HCT116 (cell line): ENCODE measurements at regions not wholly inside any gene's neighbourhood (a gene's known extent, or its start where the extent isn't known, plus 50 kb on each side); places are given as distances from the start of the nearest gene placed in this dataset.

ENCODE experiments used
- ATAC-seq: fragments of 200-7000 bp; cut with Tn5 transposase; 2 replicates; pipeline ENCODE4 v1.9.1; 2020; ENCODE audit warnings: mild to moderate bottlenecking, moderate library complexity
- BruUV-seq: library from RNA; stranded (reverse); fragments of 400-500 nt; replicated peaks from 2 replicates; lab custom pipeline; 2021; lab: Mats Ljungman, UMichigan
- CTCF ChIA-PET: fragments of 300-600 bp; sonication (Branson Sonifier 250); formaldehyde crosslinking; loops from one replicate; lab custom pipeline; 2021; ENCODE audit warnings: antibody characterized with exemption; lab: Charles Lee
- POLR2A ChIA-PET: fragments of 300-600, 350-600 bp; sonication (Branson Sonifier 250); formaldehyde crosslinking; loops from one replicate; lab custom pipeline; 2021; ENCODE audit warnings: antibody characterized with exemption; lab: Charles Lee
- RAD21 ChIA-PET, 2 experiments: fragments of 300-600 bp; sonication (Branson Sonifier 250); formaldehyde crosslinking; loops; one replicate each; lab custom pipeline; 2023; ENCODE audit warnings: low total read pairs in 2 of 2; ENCODE audit not compliant: uncharacterized antibody in 2 of 2, unreplicated experiment in 2 of 2, low non-redundant PET in 1 of 2; lab: Charles Lee
- DNase-seq: peaks from one replicate; pipeline ENCODE4 v3.0.0-alpha.2; 2010; ENCODE audit warnings: low read depth, low spot score
- H2AFZ ChIP-seq: fragments of 200-600 bp; shearing (Covaris generic), sonication (generic); 2 replicates; pipeline ENCODE4 v1.6.1; 2017; ENCODE audit warnings: low read depth, mixed run types, mixed read lengths, antibody characterized with exemption, low read length; ENCODE audit not compliant: poor library complexity, severe bottlenecking
- H3K27ac ChIP-seq: 2 replicates; pipeline ENCODE4 v1.5.1; 2012; ENCODE audit warnings: low read depth, low read length
- H3K27me3 ChIP-seq: fragments of 200-600 bp; sonication (generic); 2 replicates; pipeline ENCODE4 v1.6.1; 2016; ENCODE audit warnings: mixed run types, low read length, mixed read lengths; ENCODE audit not compliant: insufficient read depth
- H3K36me3 ChIP-seq, 2 experiments: fragments of 200-500 bp in 1 of 2; fragments of 200-600 bp in 1 of 2; sonication (Bioruptor generic) in 1 of 2; sonication (generic) in 1 of 2; 2 replicates each; pipeline versions ENCODE4 v1.5.1 to v1.6.1; 2014 to 2016; ENCODE audit warnings: low read length in 2 of 2, inconsistent platforms in 1 of 2, mixed read lengths in 1 of 2, mixed run types in 1 of 2; ENCODE audit not compliant: insufficient read depth in 2 of 2, control insufficient read depth in 1 of 2
- H3K4me1 ChIP-seq, 2 experiments: fragments of 200-600 bp in 1 of 2; sonication (generic) in 1 of 2; 2 replicates each; pipeline versions ENCODE4 v1.5.1 to v1.6.1; 2012 to 2017; ENCODE audit warnings: low read length in 2 of 2, inconsistent platforms in 1 of 2, mild to moderate bottlenecking in 1 of 2, mixed read lengths in 1 of 2, mixed run types in 1 of 2, moderate library complexity in 1 of 2; ENCODE audit not compliant: insufficient read depth in 2 of 2, control insufficient read depth in 1 of 2
- H3K4me2 ChIP-seq: fragments of 200-600 bp; sonication (generic); 2 replicates; pipeline ENCODE4 v1.6.1; 2017; ENCODE audit warnings: mixed run types, low read length, mixed read lengths
- H3K4me3 ChIP-seq, 2 experiments: fragments of 200-600 bp in 1 of 2; sonication (generic) in 1 of 2; replicated peaks in 1 of 2; 2 replicates each; pipeline ENCODE4 v1.5.1; 2011 to 2016; ENCODE audit warnings: low read length in 2 of 2, control low read depth in 1 of 2, low read depth in 1 of 2, mild to moderate bottlenecking in 1 of 2, mixed read lengths in 1 of 2, mixed run types in 1 of 2
- H3K79me2 ChIP-seq: fragments of 200-600 bp; sonication (generic); 2 replicates; pipeline ENCODE4 v1.6.1; 2017; ENCODE audit warnings: mild to moderate bottlenecking, mixed run types, low read length, moderate library complexity, mixed read lengths; ENCODE audit not compliant: insufficient read depth
- H3K9ac ChIP-seq: fragments of 200-600 bp; sonication (generic); 2 replicates; pipeline ENCODE4 v1.6.1; 2016; ENCODE audit warnings: low read length, mixed read lengths
- H3K9me2 ChIP-seq: fragments of 200-600 bp; sonication (generic), shearing (Covaris generic); 2 replicates; pipeline ENCODE4 v1.6.1; 2017; ENCODE audit warnings: mixed run types, mild to moderate bottlenecking, moderate library complexity; ENCODE audit not compliant: insufficient read depth
- H3K9me3 ChIP-seq, 2 experiments: fragments of 200-500 bp in 1 of 2; fragments of 200-600 bp in 1 of 2; sonication (Bioruptor generic) in 1 of 2; sonication (generic) in 1 of 2; 2 replicates each; pipeline ENCODE4 v1.6.1; 2014 to 2017; ENCODE audit warnings: low read length in 2 of 2, mixed read lengths in 2 of 2, inconsistent platforms in 1 of 2, low read depth in 1 of 2, mild to moderate bottlenecking in 1 of 2, mixed run types in 1 of 2, moderate library complexity in 1 of 2; ENCODE audit not compliant: control insufficient read depth in 1 of 2, insufficient read depth in 1 of 2
- H4K20me1 ChIP-seq: fragments of 200-600 bp; sonication (generic), shearing (Covaris generic); 2 replicates; pipeline ENCODE4 v1.6.1; 2017; ENCODE audit warnings: mixed run types, mild to moderate bottlenecking, moderate library complexity; ENCODE audit not compliant: insufficient read depth
- CBX3 ChIP-seq: IDR thresholded peaks from 2 replicates; pipeline ENCODE4 v1.6.1; 2012; ENCODE audit warnings: low read depth
- CEBPB ChIP-seq: IDR thresholded peaks from 2 replicates; pipeline ENCODE4 v1.6.1; 2012; ENCODE audit warnings: low read depth
- CTCF ChIP-seq, 3 experiments: fragments of 200-600 bp in 1 of 3; sonication (generic) in 1 of 3; IDR thresholded peaks in 2 of 3; conservative IDR thresholded peaks in 1 of 3; 2 replicates each; pipeline ENCODE4 v1.5.1; 2012 to 2017; ENCODE audit warnings: low read depth in 2 of 3, low read length in 2 of 3, antibody characterized with exemption in 1 of 3, borderline replicate concordance in 1 of 3, control low read depth in 1 of 3, mild to moderate bottlenecking in 1 of 3, mixed read lengths in 1 of 3, mixed run types in 1 of 3, moderate library complexity in 1 of 3; ENCODE audit not compliant: insufficient read depth in 1 of 3
- EGR1 ChIP-seq: IDR thresholded peaks from 2 replicates; pipeline ENCODE4 v1.6.1; 2012; ENCODE audit warnings: low read depth
- ELF1 ChIP-seq: IDR thresholded peaks from 2 replicates; pipeline ENCODE4 v1.6.1; 2012; ENCODE audit warnings: low read depth, borderline replicate concordance
- EZH2 ChIP-seq: fragments of 200-600 bp; sonication (generic); IDR thresholded peaks from 2 replicates; pipeline ENCODE4 v1.6.1; 2017; ENCODE audit warnings: antibody characterized with exemption, mixed run types
- FOSL1 ChIP-seq: IDR thresholded peaks from 2 replicates; pipeline ENCODE4 v1.6.1; 2012; ENCODE audit warnings: low read depth
- JUND ChIP-seq: IDR thresholded peaks from 2 replicates; pipeline ENCODE4 v1.6.1; 2012
- MAX ChIP-seq: IDR thresholded peaks from 2 replicates; pipeline ENCODE4 v1.6.1; 2012
- POLR2A ChIP-seq: IDR thresholded peaks from 2 replicates; pipeline ENCODE4 v1.7.0; 2011; ENCODE audit warnings: borderline replicate concordance; ENCODE audit not compliant: insufficient read depth, insufficient read length; ENCODE audit errors: extremely low read depth
- POLR2AphosphoS5 ChIP-seq: IDR thresholded peaks from 2 replicates; pipeline ENCODE4 v1.6.1; 2011; ENCODE audit warnings: mild to moderate bottlenecking, low read depth, low read length, moderate library complexity
- RAD21 ChIP-seq: IDR thresholded peaks from 2 replicates; pipeline ENCODE4 v1.6.1; 2012; ENCODE audit warnings: low read depth, mild to moderate bottlenecking
- REST ChIP-seq: IDR thresholded peaks from 2 replicates; pipeline ENCODE4 v1.6.1; 2012; ENCODE audit warnings: low read depth
- SP1 ChIP-seq: IDR thresholded peaks from 2 replicates; pipeline ENCODE4 v1.6.1; 2012; ENCODE audit warnings: low read depth
- SRF ChIP-seq: IDR thresholded peaks from 2 replicates; pipeline ENCODE4 v1.6.1; 2012; ENCODE audit warnings: low read depth
- TCF7L2 ChIP-seq: IDR thresholded peaks from 2 replicates; pipeline ENCODE4 v1.7.0; 2011; ENCODE audit warnings: borderline replicate concordance, inconsistent platforms; ENCODE audit not compliant: insufficient read depth, insufficient read length; ENCODE audit errors: extremely low read depth
- YY1 ChIP-seq: IDR thresholded peaks from 2 replicates; pipeline ENCODE4 v1.6.1; 2011; ENCODE audit warnings: low read length, low read depth, moderate library complexity, mild to moderate bottlenecking; ENCODE audit not compliant: insufficient replicate concordance; ENCODE audit errors: extremely low read depth
- ZBTB33 ChIP-seq: IDR thresholded peaks from 2 replicates; pipeline ENCODE4 v1.6.1; 2011; ENCODE audit warnings: mild to moderate bottlenecking, low read length, moderate library complexity; ENCODE audit not compliant: insufficient replicate concordance; ENCODE audit errors: extremely low read depth
- ZFX ChIP-seq: fragments of 450-650 bp; IDR thresholded peaks from 2 replicates; pipeline ENCODE4 v1.6.1; 2017
- ZNF274 ChIP-seq: fragments of 200-500 bp; sonication (Bioruptor generic); IDR thresholded peaks from 2 replicates; pipeline ENCODE4 v1.6.1; 2014; ENCODE audit warnings: mild to moderate bottlenecking, low read depth, low read length, inconsistent platforms
- intact Hi-C: fragments of 100-400 bp; cut with micrococcal nuclease; formaldehyde crosslinking; loops from 2 replicates; pipeline ENCODE4 v1.10.0; 2022

- intact Hi-C loops: loop anchor here (5.0 kb wide), 1 partner anchor 1152 kb away; no protein-coding TSS in a partner anchor
- ChIA-PET CTCF (interaction anchor here (2.1 kb wide), 1 partner anchor 11 kb away, joined by 13 read pairs; no protein-coding TSS in a partner anchor), RAD21 (no interaction called here), POLR2A (interaction anchor here (1.4 to 1.5 kb wide), 2 partner anchors 10 to 13 kb away, joined by 3 to 6 read pairs; no protein-coding TSS in a partner anchor)
- H3K9me3 ChIP-seq: no peaks in the 10 kb centered on the region
- H3K79me2 ChIP-seq: no peaks in the 10 kb centered on the region
- no peak overlapping the region for H3K4me3 ChIP-seq
- H3K27me3 ChIP-seq: no peaks in the 10 kb centered on the region
- DNase-seq (peak; percentile 61), ATAC-seq (peak; percentile 98)
- peak overlapping the region; percentile 38 for H3K27ac ChIP-seq
- H3K9me2 ChIP-seq: no peaks in the 10 kb centered on the region
- H3K4me1 ChIP-seq: peaks cover 12 to 34% of the 10 kb centered on the region in 2 experiments
- peak overlapping the region; percentile 39; the same call in 1 of the 2 replicates for H3K4me2 ChIP-seq
- no TSS peak for BruUV-seq
- peak overlapping the region; percentile 92 for H2AFZ ChIP-seq
- H3K36me3 ChIP-seq: no peaks in the 10 kb centered on the region; a peak in 1 of 4 replicates
- H3K9ac ChIP-seq: no peak overlapping the region
- no peaks in the 10 kb centered on the region for H4K20me1 ChIP-seq
- no peak for TF ChIP-seq ELF1
- no peak for TF ChIP-seq SRF
- no peak for TF ChIP-seq EGR1
- peak; percentile 79 for TF ChIP-seq CBX3
- no peak for TF ChIP-seq TCF7L2
- no peak for TF ChIP-seq ZBTB33
- no peak for TF ChIP-seq ZFX
- TF ChIP-seq MAX: no peak; the same call in 1 of the 2 replicates
- no peak for TF ChIP-seq YY1
- no peak for TF ChIP-seq ZNF274
- no peak for TF ChIP-seq CEBPB
- TF ChIP-seq FOSL1: peak; percentile 26; the same call in 1 of the 2 replicates
- no peak for TF ChIP-seq REST
- TF ChIP-seq SP1: peak; percentile 25; the same call in 1 of the 2 replicates
- peak; percentile 49 for TF ChIP-seq RAD21
- TF ChIP-seq POLR2A: no peak
- no peak; the same call in 1 of the 2 replicates for TF ChIP-seq JUND
- peak; percentile 45 to 60 (median 55); a peak in 5 of 6 replicates for TF ChIP-seq CTCF (IDR thresholded peaks at IDR 0.05 in 2 of 3, conservative IDR thresholded peaks at IDR 0.05 in 1 of 3; ENCODE audit: borderline replicate concordance in 1 of 3, insufficient read depth in 1 of 3, low read depth in 2 of 3, low read length in 2 of 3)
- no peak for TF ChIP-seq EZH2
- no peak for TF ChIP-seq POLR2AphosphoS5
Observed at GRCh38 chr10:90579602-90580242, 278.1 kb downstream of the HTR7 start.
